ENCODE measurements at regions not wholly inside any gene's neighbourhood (a gene's known extent, or its start where the extent isn't known, plus 50 kb on each side); places are given as distances from the start of the nearest gene placed in this dataset.

- H3K9me3 ChIP-seq (ENCODE audit: control insufficient read depth, insufficient read depth, low read depth, low read length): no peaks in the 10 kb centered on the region
- no peak for TF ChIP-seq ZNF529 (tag by site-specific recombination; IDR thresholded peaks at IDR 0.05; ENCODE audit: insufficient replicate concordance)
- TF ChIP-seq, protein P1, sequence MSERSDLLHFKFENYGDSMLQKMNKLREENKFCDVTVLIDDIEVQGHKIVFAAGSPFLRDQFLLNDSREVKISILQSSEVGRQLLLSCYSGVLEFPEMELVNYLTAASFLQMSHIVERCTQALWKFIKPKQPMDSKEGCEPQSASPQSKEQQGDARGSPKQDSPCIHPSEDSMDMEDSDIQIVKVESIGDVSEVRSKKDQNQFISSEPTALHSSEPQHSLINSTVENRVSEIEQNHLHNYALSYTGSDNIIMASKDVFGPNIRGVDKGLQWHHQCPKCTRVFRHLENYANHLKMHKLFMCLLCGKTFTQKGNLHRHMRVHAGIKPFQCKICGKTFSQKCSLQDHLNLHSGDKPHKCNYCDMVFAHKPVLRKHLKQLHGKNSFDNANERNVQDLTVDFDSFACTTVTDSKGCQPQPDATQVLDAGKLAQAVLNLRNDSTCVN (tag by site-specific recombination; optimal IDR thresholded peaks at IDR 0.05): no peak
- no peak for TF ChIP-seq ZNF658 (tag by site-specific recombination; IDR thresholded peaks at IDR 0.05)
- no peak for TF ChIP-seq ZNF140 (tag by site-specific recombination; IDR thresholded peaks at IDR 0.05)
- no peak for TF ChIP-seq ZNF629 (tag by site-specific recombination; IDR thresholded peaks at IDR 0.05)
- TF ChIP-seq, protein P2, sequence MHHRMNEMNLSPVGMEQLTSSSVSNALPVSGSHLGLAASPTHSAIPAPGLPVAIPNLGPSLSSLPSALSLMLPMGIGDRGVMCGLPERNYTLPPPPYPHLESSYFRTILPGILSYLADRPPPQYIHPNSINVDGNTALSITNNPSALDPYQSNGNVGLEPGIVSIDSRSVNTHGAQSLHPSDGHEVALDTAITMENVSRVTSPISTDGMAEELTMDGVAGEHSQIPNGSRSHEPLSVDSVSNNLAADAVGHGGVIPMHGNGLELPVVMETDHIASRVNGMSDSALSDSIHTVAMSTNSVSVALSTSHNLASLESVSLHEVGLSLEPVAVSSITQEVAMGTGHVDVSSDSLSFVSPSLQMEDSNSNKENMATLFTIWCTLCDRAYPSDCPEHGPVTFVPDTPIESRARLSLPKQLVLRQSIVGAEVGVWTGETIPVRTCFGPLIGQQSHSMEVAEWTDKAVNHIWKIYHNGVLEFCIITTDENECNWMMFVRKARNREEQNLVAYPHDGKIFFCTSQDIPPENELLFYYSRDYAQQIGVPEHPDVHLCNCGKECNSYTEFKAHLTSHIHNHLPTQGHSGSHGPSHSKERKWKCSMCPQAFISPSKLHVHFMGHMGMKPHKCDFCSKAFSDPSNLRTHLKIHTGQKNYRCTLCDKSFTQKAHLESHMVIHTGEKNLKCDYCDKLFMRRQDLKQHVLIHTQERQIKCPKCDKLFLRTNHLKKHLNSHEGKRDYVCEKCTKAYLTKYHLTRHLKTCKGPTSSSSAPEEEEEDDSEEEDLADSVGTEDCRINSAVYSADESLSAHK (tag by site-specific recombination; IDR thresholded peaks at IDR 0.05): no peak
- no peak for TF ChIP-seq SP7 (tag by site-specific recombination; IDR thresholded peaks at IDR 0.05)
- TF ChIP-seq ZBTB17 (tag by site-specific recombination; IDR thresholded peaks at IDR 0.05): no peak
- no peak for TF ChIP-seq ZNF155 (tag by site-specific recombination; IDR thresholded peaks at IDR 0.05)
- no peak for TF ChIP-seq KLF7 (tag by site-specific recombination; IDR thresholded peaks at IDR 0.05; ENCODE audit: borderline replicate concordance)
- ChIA-PET CTCF (no interaction called here), POLR2A (no interaction called here)
- H3K27ac ChIP-seq (ENCODE audit: extremely low read depth, low read depth, low read length): no peak overlapping the region
- H3K4me3 ChIP-seq (ENCODE audit: low read depth, low read length): no peak overlapping the region
- no peaks in the 10 kb centered on the region for H3K36me3 ChIP-seq (ENCODE audit: control insufficient read depth in 2 of 2, insufficient read depth in 1 of 2, low read length in 2 of 2)
- no peaks in the 10 kb centered on the region for H3K4me1 ChIP-seq (ENCODE audit: control insufficient read depth, insufficient read depth, low read length)
Measured at GRCh38 chr4:163631288-163631687, 136.8 kb downstream of the TMA16 start.

DNA sequence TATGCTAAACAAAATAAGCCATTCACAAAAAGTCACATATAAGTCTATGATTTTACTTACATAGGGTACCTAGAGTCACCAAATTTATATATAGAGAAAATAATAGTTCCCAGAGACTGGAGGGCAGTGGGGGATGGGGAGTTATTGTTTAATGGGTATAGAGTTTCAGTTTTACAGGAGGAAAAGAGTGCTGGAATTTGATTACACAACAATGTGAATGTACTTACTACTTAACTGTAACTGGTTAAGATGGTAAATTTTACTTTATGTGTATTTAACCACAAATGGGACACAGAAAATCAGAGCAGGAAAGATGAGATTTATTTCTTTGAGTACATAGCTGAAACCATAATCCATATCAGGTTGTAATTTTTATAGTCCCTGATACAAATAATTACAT is 144.4 kb downstream of the TMA16 start:
- ChIA-PET CTCF (no interaction called here), POLR2A (no interaction called here)
- H3K27ac ChIP-seq (ENCODE audit: extremely low read depth, low read depth, low read length): no peak overlapping the region
- H3K36me3 ChIP-seq (ENCODE audit: control insufficient read depth in 2 of 2, insufficient read depth in 1 of 2, low read length in 2 of 2): no peaks in the 10 kb centered on the region
- H3K4me1 ChIP-seq (ENCODE audit: control insufficient read depth, insufficient read depth, low read length): no peaks in the 10 kb centered on the region
- H3K4me3 ChIP-seq (ENCODE audit: low read depth, low read length): no peak overlapping the region
- TF ChIP-seq, protein P3, sequence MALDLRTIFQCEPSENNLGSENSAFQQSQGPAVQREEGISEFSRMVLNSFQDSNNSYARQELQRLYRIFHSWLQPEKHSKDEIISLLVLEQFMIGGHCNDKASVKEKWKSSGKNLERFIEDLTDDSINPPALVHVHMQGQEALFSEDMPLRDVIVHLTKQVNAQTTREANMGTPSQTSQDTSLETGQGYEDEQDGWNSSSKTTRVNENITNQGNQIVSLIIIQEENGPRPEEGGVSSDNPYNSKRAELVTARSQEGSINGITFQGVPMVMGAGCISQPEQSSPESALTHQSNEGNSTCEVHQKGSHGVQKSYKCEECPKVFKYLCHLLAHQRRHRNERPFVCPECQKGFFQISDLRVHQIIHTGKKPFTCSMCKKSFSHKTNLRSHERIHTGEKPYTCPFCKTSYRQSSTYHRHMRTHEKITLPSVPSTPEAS (tag by site-specific recombination; IDR thresholded peaks at IDR 0.05): no peak
- TF ChIP-seq, protein P4, sequence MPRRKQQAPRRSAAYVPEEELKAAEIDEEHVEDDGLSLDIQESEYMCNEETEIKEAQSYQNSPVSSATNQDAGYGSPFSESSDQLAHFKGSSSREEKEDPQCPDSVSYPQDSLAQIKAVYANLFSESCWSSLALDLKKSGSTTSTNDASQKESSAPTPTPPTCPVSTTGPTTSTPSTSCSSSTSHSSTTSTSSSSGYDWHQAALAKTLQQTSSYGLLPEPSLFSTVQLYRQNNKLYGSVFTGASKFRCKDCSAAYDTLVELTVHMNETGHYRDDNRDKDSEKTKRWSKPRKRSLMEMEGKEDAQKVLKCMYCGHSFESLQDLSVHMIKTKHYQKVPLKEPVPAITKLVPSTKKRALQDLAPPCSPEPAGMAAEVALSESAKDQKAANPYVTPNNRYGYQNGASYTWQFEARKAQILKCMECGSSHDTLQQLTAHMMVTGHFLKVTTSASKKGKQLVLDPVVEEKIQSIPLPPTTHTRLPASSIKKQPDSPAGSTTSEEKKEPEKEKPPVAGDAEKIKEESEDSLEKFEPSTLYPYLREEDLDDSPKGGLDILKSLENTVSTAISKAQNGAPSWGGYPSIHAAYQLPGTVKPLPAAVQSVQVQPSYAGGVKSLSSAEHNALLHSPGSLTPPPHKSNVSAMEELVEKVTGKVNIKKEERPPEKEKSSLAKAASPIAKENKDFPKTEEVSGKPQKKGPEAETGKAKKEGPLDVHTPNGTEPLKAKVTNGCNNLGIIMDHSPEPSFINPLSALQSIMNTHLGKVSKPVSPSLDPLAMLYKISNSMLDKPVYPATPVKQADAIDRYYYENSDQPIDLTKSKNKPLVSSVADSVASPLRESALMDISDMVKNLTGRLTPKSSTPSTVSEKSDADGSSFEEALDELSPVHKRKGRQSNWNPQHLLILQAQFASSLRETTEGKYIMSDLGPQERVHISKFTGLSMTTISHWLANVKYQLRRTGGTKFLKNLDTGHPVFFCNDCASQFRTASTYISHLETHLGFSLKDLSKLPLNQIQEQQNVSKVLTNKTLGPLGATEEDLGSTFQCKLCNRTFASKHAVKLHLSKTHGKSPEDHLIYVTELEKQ (tag by site-specific recombination; IDR thresholded peaks at IDR 0.05; ENCODE audit: borderline replicate concordance): no peak
- TF ChIP-seq, protein P5, sequence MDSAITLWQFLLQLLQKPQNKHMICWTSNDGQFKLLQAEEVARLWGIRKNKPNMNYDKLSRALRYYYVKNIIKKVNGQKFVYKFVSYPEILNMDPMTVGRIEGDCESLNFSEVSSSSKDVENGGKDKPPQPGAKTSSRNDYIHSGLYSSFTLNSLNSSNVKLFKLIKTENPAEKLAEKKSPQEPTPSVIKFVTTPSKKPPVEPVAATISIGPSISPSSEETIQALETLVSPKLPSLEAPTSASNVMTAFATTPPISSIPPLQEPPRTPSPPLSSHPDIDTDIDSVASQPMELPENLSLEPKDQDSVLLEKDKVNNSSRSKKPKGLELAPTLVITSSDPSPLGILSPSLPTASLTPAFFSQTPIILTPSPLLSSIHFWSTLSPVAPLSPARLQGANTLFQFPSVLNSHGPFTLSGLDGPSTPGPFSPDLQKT (IDR thresholded peaks at IDR 0.05; ENCODE audit: borderline replicate concordance, low read depth, low read length): no peak
- TF ChIP-seq ZNF658 (tag by site-specific recombination; IDR thresholded peaks at IDR 0.05) (no peak), ZNF239 (tag by site-specific recombination; IDR thresholded peaks at IDR 0.05) (no peak)
- no peaks in the 10 kb centered on the region for H3K9me3 ChIP-seq (ENCODE audit: control insufficient read depth, insufficient read depth, low read depth, low read length)
